ENCODE measurements at regions not wholly inside any gene's neighbourhood (a gene's known extent, or its start where the extent isn't known, plus 50 kb on each side); places are given as distances from the start of the nearest gene placed in this dataset.

DNA sequence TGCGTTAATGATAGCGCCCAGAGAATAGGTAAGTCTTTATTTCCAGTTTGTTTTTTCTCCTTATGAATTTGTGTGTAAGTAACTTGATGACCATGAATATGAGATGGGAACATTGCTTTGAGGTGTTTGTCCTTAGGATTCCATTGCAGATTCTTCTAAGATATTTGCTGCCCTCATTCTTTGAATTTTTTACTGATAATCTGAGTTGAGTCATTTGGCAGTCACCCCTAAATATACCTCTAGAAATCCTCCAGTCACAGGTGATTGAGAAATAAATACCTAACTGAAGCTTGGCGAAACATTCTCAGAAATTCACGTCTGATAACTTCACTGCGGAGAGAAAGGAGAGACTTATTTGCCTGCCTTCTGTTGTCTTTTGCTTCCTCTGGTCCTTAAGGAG, 345.5 kb downstream of the SQOR start:
- no peaks in the 10 kb centered on the region for H3K27me3 Mint-ChIP-seq
- H3K36me3 Mint-ChIP-seq (ENCODE audit: low read depth) = no peaks in the 10 kb centered on the region
- peaks cover 17% of the 10 kb centered on the region for H3K9me3 Mint-ChIP-seq
- intact Hi-C loops (cut with micrococcal nuclease) = no loop called here
- H3K4me3 Mint-ChIP-seq = no peak overlapping the region
- H3K4me1 Mint-ChIP-seq (ENCODE audit: low read depth) = no peaks in the 10 kb centered on the region
- H3K27ac Mint-ChIP-seq = no peak overlapping the region

DNA sequence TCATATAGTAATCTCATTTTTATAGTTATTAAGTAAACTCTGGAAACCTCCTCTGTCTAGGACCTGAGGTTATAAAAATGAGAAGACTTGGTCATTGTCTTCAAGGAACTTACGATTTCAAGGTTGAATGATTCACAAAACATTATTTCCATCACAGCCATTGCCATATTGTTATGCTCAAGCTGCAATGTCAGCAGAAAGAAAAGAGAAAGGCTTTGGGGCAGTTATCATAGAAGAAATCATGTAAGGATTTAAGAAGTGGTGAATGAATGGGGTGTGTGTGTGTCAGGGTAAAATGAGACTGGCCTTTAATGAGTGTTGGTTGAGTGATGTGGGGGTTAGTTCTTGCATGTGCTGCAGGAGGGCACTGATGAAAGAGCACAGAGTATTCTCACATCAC, 346.8 kb downstream of the SQOR start:
- H3K4me1 Mint-ChIP-seq (ENCODE audit: low read depth) = no peaks in the 10 kb centered on the region
- H3K36me3 Mint-ChIP-seq (ENCODE audit: low read depth) = no peaks in the 10 kb centered on the region
- no peak overlapping the region for H3K4me3 Mint-ChIP-seq
- no peaks in the 10 kb centered on the region for H3K27me3 Mint-ChIP-seq
- intact Hi-C loops (cut with micrococcal nuclease) = no loop called here
- no peak overlapping the region for H3K27ac Mint-ChIP-seq
- H3K9me3 Mint-ChIP-seq = peaks cover 30% of the 10 kb centered on the region

DNA sequence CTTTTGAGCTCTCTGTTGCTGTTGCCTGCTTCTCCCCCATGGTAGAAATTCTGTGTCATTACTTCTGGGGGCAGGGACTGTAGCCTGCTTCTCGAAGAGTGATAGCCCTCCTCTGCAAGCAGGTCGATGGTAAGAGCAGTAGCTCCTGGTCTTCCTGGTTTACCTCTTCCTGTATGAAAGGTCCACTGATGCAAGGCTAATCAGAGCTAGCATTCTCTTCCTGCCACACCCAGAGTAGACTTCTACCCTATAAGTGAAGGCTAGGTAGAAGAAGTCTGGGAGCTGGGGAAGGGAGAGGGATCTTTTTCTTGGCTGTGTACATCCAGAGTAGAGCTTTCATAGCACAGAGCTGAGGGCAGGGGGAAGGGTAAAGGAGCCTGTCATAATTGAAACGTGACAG, 357.0 kb downstream of the SQOR start:
- intact Hi-C loops (cut with micrococcal nuclease) = no loop called here
- H3K9me3 Mint-ChIP-seq = peaks cover 24% of the 10 kb centered on the region
- no peaks in the 10 kb centered on the region for H3K27me3 Mint-ChIP-seq
- no peaks in the 10 kb centered on the region for H3K4me1 Mint-ChIP-seq (ENCODE audit: low read depth)
- no peak overlapping the region for H3K4me3 Mint-ChIP-seq
- no peak overlapping the region for H3K27ac Mint-ChIP-seq
- H3K36me3 Mint-ChIP-seq (ENCODE audit: low read depth) = no peaks in the 10 kb centered on the region

DNA sequence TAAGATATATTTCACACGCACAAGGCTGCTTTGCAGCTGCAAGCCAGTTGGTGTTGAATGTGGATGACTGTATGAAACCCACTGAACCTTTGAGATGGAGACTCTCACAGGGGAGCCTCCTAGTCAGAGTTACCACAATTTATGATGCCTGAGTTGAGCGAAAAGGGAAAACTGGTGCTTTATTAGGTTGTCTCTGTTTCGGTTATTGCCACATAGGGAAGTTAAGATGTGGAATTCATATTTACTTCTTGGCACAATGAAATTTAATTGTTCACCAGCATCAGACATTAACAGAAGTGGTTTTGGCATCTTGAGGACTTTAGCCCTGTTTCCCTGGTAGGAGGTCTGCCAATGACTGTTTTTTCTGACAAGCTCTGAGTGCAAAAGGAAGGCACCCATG, 358.2 kb downstream of the SQOR start:
- Mint-ChIP-seq H3K27me3 (no peaks in the 10 kb centered on the region), H3K4me3 (no peak overlapping the region), H3K27ac (no peak overlapping the region), H3K36me3 (ENCODE audit: low read depth) (no peaks in the 10 kb centered on the region), H3K4me1 (ENCODE audit: low read depth) (no peaks in the 10 kb centered on the region), H3K9me3 (peaks cover 18% of the 10 kb centered on the region)
- intact Hi-C loops (cut with micrococcal nuclease) = no loop called here

DNA sequence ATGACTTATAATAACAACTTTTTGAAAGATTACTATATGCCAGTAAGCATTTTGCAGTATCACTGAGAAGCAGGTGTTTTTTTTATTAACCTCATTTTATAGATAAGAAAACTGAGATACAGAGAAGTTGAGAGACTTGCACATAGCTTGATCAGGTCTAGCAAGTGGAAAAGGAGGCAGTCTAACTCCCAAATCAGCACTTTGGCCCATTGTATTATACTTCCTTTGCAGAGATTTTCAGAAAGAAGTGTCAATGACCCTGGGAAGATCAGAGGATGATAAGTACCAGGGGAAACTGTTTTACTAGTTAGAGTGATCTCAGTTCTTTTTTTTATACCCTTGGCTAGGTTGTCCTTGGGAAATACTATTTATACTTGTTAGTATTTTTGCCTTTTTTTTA, 358.7 kb downstream of the SQOR start:
- intact Hi-C loops (cut with micrococcal nuclease) = no loop called here
- Mint-ChIP-seq H3K36me3 (ENCODE audit: low read depth) (no peaks in the 10 kb centered on the region), H3K27ac (no peak overlapping the region), H3K4me1 (ENCODE audit: low read depth) (no peaks in the 10 kb centered on the region), H3K27me3 (no peaks in the 10 kb centered on the region), H3K9me3 (peaks cover 18% of the 10 kb centered on the region), H3K4me3 (no peak overlapping the region)

DNA sequence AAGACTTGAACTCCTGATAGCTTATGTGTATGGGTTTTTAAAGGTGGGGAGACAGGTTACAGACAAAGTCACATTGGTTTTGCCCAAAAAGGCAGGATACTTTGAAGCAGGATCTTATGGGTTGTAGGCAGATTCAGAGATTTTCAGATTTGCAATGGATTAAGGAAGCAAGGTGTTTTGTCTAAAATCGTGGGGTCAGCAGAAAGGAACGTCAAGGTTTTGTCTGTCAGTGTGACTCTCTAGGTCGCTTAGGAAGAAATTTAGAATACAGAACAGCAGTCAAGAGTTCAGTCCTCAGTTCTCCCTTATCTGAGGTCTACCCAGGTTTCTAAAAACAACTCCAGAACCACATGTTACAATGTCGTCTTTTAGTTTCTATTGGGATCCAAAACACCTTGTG, 361.0 kb downstream of the SQOR start:
- H3K9me3 Mint-ChIP-seq = peaks cover 12% of the 10 kb centered on the region
- no peaks in the 10 kb centered on the region for H3K36me3 Mint-ChIP-seq (ENCODE audit: low read depth)
- H3K27ac Mint-ChIP-seq = no peak overlapping the region
- no peaks in the 10 kb centered on the region for H3K4me1 Mint-ChIP-seq (ENCODE audit: low read depth)
- H3K4me3 Mint-ChIP-seq = no peak overlapping the region
- H3K27me3 Mint-ChIP-seq = no peaks in the 10 kb centered on the region
- intact Hi-C loops (cut with micrococcal nuclease) = no loop called here

DNA sequence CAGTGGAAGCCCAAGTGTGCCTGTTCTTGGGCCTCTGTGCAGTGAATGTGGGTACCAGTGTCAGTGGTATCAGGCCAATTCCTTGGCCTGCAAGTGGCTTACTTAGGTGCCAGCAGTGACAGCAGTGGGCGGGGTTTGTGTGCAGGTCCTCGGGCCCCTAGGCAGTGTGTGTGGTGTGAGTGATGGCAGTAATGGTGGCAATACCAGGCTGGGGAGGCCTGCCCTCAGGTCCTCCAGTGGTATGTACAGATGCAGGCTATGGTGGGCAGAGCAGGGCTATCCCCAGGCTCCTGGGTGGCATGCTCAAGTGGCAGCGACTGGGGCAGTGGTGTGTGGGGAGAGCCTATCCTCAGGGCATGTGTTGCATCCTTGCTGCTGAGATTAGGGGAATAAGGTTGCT, 379.7 kb downstream of the SQOR start:
- Mint-ChIP-seq H3K27ac (no peak overlapping the region), H3K9me3 (peaks cover 64% of the 10 kb centered on the region), H3K4me3 (no peak overlapping the region), H3K27me3 (no peaks in the 10 kb centered on the region), H3K4me1 (ENCODE audit: low read depth) (no peaks in the 10 kb centered on the region), H3K36me3 (ENCODE audit: low read depth) (no peaks in the 10 kb centered on the region)
- intact Hi-C loops (cut with micrococcal nuclease) = no loop called here

DNA sequence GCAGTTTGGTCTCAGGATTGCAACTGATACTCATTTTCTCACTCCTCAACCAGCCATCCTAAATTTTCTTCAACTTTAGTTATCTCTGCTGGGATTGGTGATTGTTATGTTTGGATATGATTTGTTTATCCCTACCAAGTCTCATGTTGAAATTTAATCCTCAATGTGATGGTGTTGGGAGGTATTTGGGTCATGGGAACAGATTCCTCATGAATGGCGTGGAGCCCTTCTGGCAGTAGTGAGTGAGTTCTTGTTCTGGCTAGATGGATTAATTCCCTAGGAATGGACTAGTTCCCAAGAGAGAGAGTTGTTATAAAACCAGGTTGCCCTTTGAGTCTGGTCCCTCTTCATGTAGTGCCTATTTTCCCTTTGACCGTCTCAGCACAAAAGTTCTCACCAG, 399.9 kb downstream of the SQOR start:
- H3K27me3 Mint-ChIP-seq = no peaks in the 10 kb centered on the region
- no peak overlapping the region for H3K27ac Mint-ChIP-seq
- H3K9me3 Mint-ChIP-seq = peaks cover 11% of the 10 kb centered on the region
- no peaks in the 10 kb centered on the region for H3K4me1 Mint-ChIP-seq (ENCODE audit: low read depth)
- no peak overlapping the region for H3K4me3 Mint-ChIP-seq
- intact Hi-C loops (cut with micrococcal nuclease) = no loop called here
- H3K36me3 Mint-ChIP-seq (ENCODE audit: low read depth) = no peaks in the 10 kb centered on the region

DNA sequence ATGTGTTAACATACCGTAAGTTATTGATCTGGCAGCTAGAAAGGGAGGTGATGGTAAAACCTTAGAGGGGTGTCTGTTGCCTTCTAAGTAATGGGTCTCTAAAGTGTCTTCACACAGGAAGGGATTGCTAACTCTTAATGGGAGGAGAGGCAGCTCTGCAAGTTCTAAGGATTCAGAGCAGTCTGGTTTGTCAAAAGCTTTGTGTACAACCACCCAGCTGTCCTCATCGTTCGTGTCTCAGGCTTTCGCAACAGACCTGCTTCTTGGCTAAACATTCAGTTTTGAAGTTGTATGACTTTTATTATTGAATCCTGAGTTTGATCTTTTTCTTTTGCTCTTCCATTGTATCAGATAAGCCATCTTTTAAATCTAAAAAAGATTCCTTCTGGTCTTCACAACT, 404.9 kb downstream of the SQOR start:
- no peak overlapping the region for H3K4me3 Mint-ChIP-seq
- H3K27me3 Mint-ChIP-seq = no peaks in the 10 kb centered on the region
- H3K27ac Mint-ChIP-seq = no peak overlapping the region
- peaks cover 16% of the 10 kb centered on the region for H3K9me3 Mint-ChIP-seq
- intact Hi-C loops (cut with micrococcal nuclease) = no loop called here
- H3K4me1 Mint-ChIP-seq (ENCODE audit: low read depth) = no peaks in the 10 kb centered on the region
- no peaks in the 10 kb centered on the region for H3K36me3 Mint-ChIP-seq (ENCODE audit: low read depth)

DNA sequence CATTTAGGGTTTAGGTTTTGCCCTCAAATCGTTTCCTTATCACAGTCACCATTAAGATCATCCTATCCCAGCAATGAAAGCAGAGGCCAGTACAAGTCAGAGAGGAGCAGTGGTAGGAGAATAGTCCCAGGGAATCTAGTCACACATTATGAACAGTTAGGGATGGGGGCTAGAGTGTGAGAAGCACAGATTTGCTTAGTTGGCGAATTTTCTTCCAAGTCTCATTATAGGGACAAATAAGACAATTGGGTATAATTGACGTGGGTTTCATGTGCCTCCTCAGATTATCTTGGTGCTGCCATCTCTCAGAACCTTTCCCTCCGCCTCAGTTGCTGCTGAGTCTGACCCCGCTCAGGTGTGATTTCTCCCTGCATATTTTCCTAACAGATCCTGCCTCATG, 407.1 kb downstream of the SQOR start:
- no peaks in the 10 kb centered on the region for H3K36me3 Mint-ChIP-seq (ENCODE audit: low read depth)
- peaks cover 33% of the 10 kb centered on the region for H3K9me3 Mint-ChIP-seq
- no peaks in the 10 kb centered on the region for H3K4me1 Mint-ChIP-seq (ENCODE audit: low read depth)
- no peak overlapping the region for H3K27ac Mint-ChIP-seq
- no peaks in the 10 kb centered on the region for H3K27me3 Mint-ChIP-seq
- intact Hi-C loops (cut with micrococcal nuclease) = no loop called here
- no peak overlapping the region for H3K4me3 Mint-ChIP-seq

DNA sequence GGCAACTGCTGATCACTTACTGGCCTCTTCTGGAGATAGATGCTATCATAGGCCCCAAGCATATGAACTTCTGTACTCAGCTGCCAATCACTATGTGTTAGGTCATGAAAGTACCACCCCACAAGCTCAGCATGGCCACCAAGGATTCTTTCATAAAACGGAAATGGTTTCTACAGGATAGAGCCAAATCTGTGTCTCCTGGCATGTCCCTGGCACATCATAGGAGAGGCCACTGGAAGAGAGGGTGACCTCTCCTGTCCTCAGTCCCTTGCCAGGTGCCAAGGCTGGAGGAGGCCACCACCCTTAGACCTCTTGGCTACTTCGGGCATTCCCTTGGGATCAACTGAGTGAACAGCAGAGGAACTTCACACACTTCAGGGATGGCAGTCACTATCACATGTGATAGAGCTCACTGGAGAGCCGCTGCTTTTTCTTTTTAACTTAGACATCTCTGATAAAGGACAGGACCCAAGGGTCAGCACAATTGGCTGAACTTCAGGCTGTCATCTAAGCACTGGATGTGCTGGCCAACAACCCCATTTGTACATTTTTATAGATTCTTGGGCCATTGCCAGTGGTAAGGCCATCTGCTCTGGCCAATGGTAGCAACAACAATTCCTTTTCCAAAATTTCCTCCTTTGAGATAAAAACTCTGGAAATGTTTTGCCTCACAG, 425.2 kb downstream of the SQOR start:
- Mint-ChIP-seq H3K27me3 (no peaks in the 10 kb centered on the region), H3K4me3 (no peak overlapping the region), H3K9me3 (no peaks in the 10 kb centered on the region), H3K36me3 (ENCODE audit: low read depth) (no peaks in the 10 kb centered on the region), H3K27ac (no peak overlapping the region), H3K4me1 (ENCODE audit: low read depth) (no peaks in the 10 kb centered on the region)
- intact Hi-C loops (cut with micrococcal nuclease) = no loop called here

DNA sequence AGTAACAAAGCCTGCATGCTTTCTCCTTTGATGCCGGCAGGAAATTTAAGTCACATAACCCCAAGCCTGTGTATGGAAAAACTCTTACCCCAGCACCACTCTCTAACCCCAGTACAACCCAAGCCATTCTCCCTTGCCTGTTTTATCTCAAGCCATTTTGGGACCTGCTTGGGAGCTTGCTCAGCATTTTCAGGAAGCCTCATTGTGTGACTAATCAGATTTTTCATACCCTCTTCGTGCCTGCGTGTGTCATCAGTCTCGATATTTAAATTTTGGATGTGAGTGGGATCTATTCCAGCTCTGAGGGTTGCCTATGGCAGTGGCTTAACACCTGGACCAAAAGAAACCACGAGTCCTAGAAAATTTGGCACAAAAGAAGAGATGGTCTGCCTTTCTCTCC, 426.2 kb downstream of the SQOR start:
- H3K4me3 Mint-ChIP-seq = no peak overlapping the region
- H3K36me3 Mint-ChIP-seq (ENCODE audit: low read depth) = no peaks in the 10 kb centered on the region
- no peak overlapping the region for H3K27ac Mint-ChIP-seq
- H3K9me3 Mint-ChIP-seq = peaks cover under 1% of the 10 kb centered on the region
- no peaks in the 10 kb centered on the region for H3K4me1 Mint-ChIP-seq (ENCODE audit: low read depth)
- H3K27me3 Mint-ChIP-seq = no peaks in the 10 kb centered on the region
- intact Hi-C loops (cut with micrococcal nuclease) = no loop called here

DNA sequence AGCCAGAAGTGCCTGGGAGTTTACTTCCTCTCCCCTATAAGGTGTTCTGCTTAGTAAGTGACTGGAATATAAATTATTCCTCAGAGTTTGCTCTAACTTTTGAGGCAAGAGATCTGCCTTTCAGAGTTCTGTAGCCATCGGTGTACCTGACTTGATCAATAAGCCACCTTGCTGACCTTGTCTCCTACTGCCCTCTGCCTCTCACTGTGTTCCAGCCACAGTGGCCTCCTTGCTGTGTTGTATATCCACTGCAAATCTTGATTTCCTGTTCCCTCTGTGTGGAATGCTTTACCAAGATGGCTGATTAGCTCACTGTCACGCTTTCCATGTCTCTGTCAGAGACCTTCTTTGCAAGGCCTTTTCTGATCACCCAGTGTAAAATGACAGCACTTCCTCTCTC, 442.4 kb downstream of the SQOR start:
- intact Hi-C loops (cut with micrococcal nuclease) = no loop called here
- no peak overlapping the region for H3K27ac Mint-ChIP-seq
- no peaks in the 10 kb centered on the region for H3K9me3 Mint-ChIP-seq
- H3K27me3 Mint-ChIP-seq = no peaks in the 10 kb centered on the region
- no peaks in the 10 kb centered on the region for H3K4me1 Mint-ChIP-seq (ENCODE audit: low read depth)
- no peak overlapping the region for H3K4me3 Mint-ChIP-seq
- no peaks in the 10 kb centered on the region for H3K36me3 Mint-ChIP-seq (ENCODE audit: low read depth)

DNA sequence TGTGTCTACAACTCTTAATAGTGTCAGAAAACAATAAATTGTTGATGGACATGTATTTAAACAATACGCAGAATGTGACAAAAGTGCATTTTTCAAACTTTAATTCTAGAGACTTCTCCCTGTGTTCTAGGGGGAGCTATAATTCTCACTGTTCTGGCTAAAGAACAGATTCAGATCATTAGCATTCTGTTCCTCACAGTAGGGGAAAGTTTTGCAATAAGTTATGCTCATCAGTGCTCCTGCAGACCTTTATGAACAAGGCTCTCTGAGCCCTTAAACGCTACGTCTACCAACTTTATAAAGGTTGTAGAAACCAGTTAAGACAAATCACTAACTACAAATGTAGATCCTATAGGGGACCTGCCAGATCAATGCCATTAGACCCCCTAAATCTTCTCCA, 444.2 kb downstream of the SQOR start:
- no peaks in the 10 kb centered on the region for H3K36me3 Mint-ChIP-seq (ENCODE audit: low read depth)
- intact Hi-C loops (cut with micrococcal nuclease) = no loop called here
- H3K4me1 Mint-ChIP-seq (ENCODE audit: low read depth) = no peaks in the 10 kb centered on the region
- no peaks in the 10 kb centered on the region for H3K27me3 Mint-ChIP-seq
- no peak overlapping the region for H3K27ac Mint-ChIP-seq
- no peaks in the 10 kb centered on the region for H3K9me3 Mint-ChIP-seq
- H3K4me3 Mint-ChIP-seq = no peak overlapping the region

DNA sequence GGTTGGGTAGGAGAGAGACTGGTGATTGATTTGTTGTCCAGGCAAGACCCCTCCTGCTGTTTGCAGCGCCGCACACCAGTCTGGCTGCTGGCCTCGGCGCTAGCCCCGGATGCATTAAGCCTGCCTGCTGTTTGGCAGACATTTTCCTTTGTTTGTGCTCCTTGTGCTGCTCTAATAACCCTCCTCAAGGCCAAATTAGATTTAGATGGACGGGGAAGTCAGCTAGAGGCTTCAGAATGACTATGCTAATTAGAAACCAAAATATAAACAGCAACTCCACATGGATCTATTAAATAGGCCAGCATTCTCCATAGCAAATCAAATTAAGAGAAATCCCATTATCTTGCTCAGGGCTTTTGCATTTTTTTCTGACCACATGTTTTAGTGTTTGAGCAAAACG, 445.2 kb downstream of the SQOR start:
- intact Hi-C loops (cut with micrococcal nuclease) = no loop called here
- no peak overlapping the region for H3K4me3 Mint-ChIP-seq
- no peaks in the 10 kb centered on the region for H3K9me3 Mint-ChIP-seq
- no peak overlapping the region for H3K27ac Mint-ChIP-seq
- H3K27me3 Mint-ChIP-seq = no peaks in the 10 kb centered on the region
- H3K4me1 Mint-ChIP-seq (ENCODE audit: low read depth) = no peaks in the 10 kb centered on the region
- H3K36me3 Mint-ChIP-seq (ENCODE audit: low read depth) = no peaks in the 10 kb centered on the region
